HEK293 (cell line): ENCODE measurements at regions not wholly inside any gene's neighbourhood (a gene's known extent, or its start where the extent isn't known, plus 50 kb on each side); places are given as distances from the start of the nearest gene placed in this dataset.

Experiments
- CTCF ChIA-PET: fragments of 350-600 bp; formaldehyde crosslinking; extraction: SDS; loops from one replicate; lab custom pipeline; 2021; ENCODE audit warnings: antibody characterized with exemption; lab: Yijun Ruan, JAX
- POLR2A ChIA-PET: fragments of 300-600 bp; formaldehyde crosslinking; extraction: SDS; loops from one replicate; lab custom pipeline; 2020; ENCODE audit warnings: antibody characterized with exemption, inconsistent platforms; lab: Yijun Ruan, JAX
- H3K27ac ChIP-seq: fragments of 200-500 bp; sonication (Bioruptor generic); 2 replicates; pipeline ENCODE4 v1.5.1; 2014; ENCODE audit warnings: low read depth, low read length, control low read depth, inconsistent platforms; ENCODE audit errors: extremely low read depth
- H3K36me3 ChIP-seq, 2 experiments: fragments of 200-500 bp in 1 of 2; sonication (Bioruptor generic) in 1 of 2; 1 replicate in 1 of 2; 2 replicates in 1 of 2; pipeline ENCODE4 v1.5.1; 2014 to 2017; ENCODE audit warnings: inconsistent platforms in 2 of 2, low read length in 2 of 2; ENCODE audit not compliant: control insufficient read depth in 2 of 2, insufficient read depth in 1 of 2
- H3K4me1 ChIP-seq: fragments of 200-500 bp; sonication (Bioruptor generic); 2 replicates; pipeline ENCODE4 v1.5.1; 2014; ENCODE audit warnings: mild to moderate bottlenecking, low read length, inconsistent platforms; ENCODE audit not compliant: control insufficient read depth, insufficient read depth
- H3K4me3 ChIP-seq: 2 replicates; pipeline ENCODE4 v1.5.1; 2011; ENCODE audit warnings: low read depth, mild to moderate bottlenecking, control low read depth, low read length, moderate library complexity
- H3K9me3 ChIP-seq: fragments of 200-500 bp; sonication (Bioruptor generic); 2 replicates; pipeline ENCODE4 v1.5.1; 2014; ENCODE audit warnings: low read depth, low read length, inconsistent platforms; ENCODE audit not compliant: control insufficient read depth, insufficient read depth
- CTCF ChIP-seq: fragments of 450-650 bp; formaldehyde crosslinking; IDR thresholded peaks from 2 replicates; pipeline ENCODE4 v1.5.1; 2016; ENCODE audit warnings: missing biosample characterization, missing genetic modification characterization
- HOXC10 ChIP-seq: sonication (generic); formaldehyde crosslinking; IDR thresholded peaks from 2 replicates; pipeline ENCODE4 v1.8.1; 2023; ENCODE audit warnings: mild to moderate bottlenecking, missing genetic modification reagents
- IKZF3 ChIP-seq: fragments of 450-650 bp; IDR thresholded peaks from 2 replicates; pipeline ENCODE4 v1.5.0; 2018; ENCODE audit warnings: missing biosample characterization, mild to moderate bottlenecking, missing genetic modification characterization, moderate library complexity
- KLF7 ChIP-seq: fragments of 450-650 bp; formaldehyde crosslinking; IDR thresholded peaks from 2 replicates; pipeline ENCODE4 v1.5.1; 2016; ENCODE audit warnings: missing biosample characterization, missing genetic modification characterization, borderline replicate concordance
- KLF8 ChIP-seq: fragments of 450-650 bp; formaldehyde crosslinking; IDR thresholded peaks from 2 replicates; pipeline ENCODE4 v1.5.1; 2016; ENCODE audit warnings: missing biosample characterization, missing genetic modification characterization
- PRDM1 ChIP-seq: fragments of 450-650 bp; formaldehyde crosslinking; IDR thresholded peaks from 2 replicates; pipeline ENCODE4; 2016; ENCODE audit warnings: missing biosample characterization, missing genetic modification characterization
- SP7 ChIP-seq: fragments of 450-650 bp; formaldehyde crosslinking; IDR thresholded peaks from 2 replicates; pipeline ENCODE4 v1.5.1; 2016; ENCODE audit warnings: missing biosample characterization, missing genetic modification characterization
- TCF7L2 ChIP-seq: IDR thresholded peaks from 2 replicates; pipeline ENCODE4 v1.6.1; 2011; ENCODE audit warnings: low read depth, mild to moderate bottlenecking, inconsistent platforms, low read length, moderate library complexity, borderline replicate concordance
- ZBTB21 ChIP-seq: fragments of 450-650 bp; formaldehyde crosslinking; IDR thresholded peaks from 2 replicates; pipeline ENCODE4 v1.5.1; 2017; ENCODE audit warnings: missing biosample characterization, missing genetic modification characterization
- ZBTB44 ChIP-seq: fragments of 450-650 bp; IDR thresholded peaks from 2 replicates; pipeline ENCODE4 v1.5.1; 2018; ENCODE audit warnings: missing biosample characterization, mild to moderate bottlenecking, missing genetic modification characterization
- ZBTB8A ChIP-seq: fragments of 450-650 bp; formaldehyde crosslinking; IDR thresholded peaks from 2 replicates; pipeline ENCODE4 v1.5.1; 2016; ENCODE audit warnings: missing biosample characterization, missing genetic modification characterization
- ZNF114 ChIP-seq: fragments of 450-650 bp; formaldehyde crosslinking; IDR thresholded peaks from 2 replicates; pipeline ENCODE4 v1.5.0; 2017; ENCODE audit warnings: missing biosample characterization, missing genetic modification characterization
- ZNF146 ChIP-seq: fragments of 450-650 bp; formaldehyde crosslinking; IDR thresholded peaks from 2 replicates; pipeline ENCODE4 v1.5.1; 2016; ENCODE audit warnings: missing biosample characterization, missing genetic modification characterization
- ZNF175 ChIP-seq: fragments of 450-650 bp; formaldehyde crosslinking; IDR thresholded peaks from 2 replicates; pipeline ENCODE4 v1.5.1; 2016; ENCODE audit warnings: missing biosample characterization, missing genetic modification characterization
- ZNF2 ChIP-seq: fragments of 450-650 bp; formaldehyde crosslinking; IDR thresholded peaks from 2 replicates; pipeline ENCODE4 v1.5.1; 2016; ENCODE audit warnings: missing biosample characterization, missing genetic modification characterization
- ZNF202 ChIP-seq: fragments of 450-650 bp; formaldehyde crosslinking; IDR thresholded peaks from 2 replicates; pipeline ENCODE4 v1.5.1; 2016; ENCODE audit warnings: missing biosample characterization, missing genetic modification characterization, borderline replicate concordance
- ZNF214 ChIP-seq: fragments of 450-650 bp; formaldehyde crosslinking; IDR thresholded peaks from 2 replicates; pipeline ENCODE4 v1.5.1; 2017; ENCODE audit warnings: missing biosample characterization, mild to moderate bottlenecking, missing genetic modification characterization, borderline replicate concordance
- ZNF223 ChIP-seq: fragments of 450-650 bp; formaldehyde crosslinking; IDR thresholded peaks from 2 replicates; pipeline ENCODE4 v1.5.1; 2016; ENCODE audit warnings: missing biosample characterization, missing genetic modification characterization
- ZNF248 ChIP-seq: fragments of 450-650 bp; formaldehyde crosslinking; IDR thresholded peaks from 2 replicates; pipeline ENCODE4 v1.5.1; 2017; ENCODE audit warnings: missing biosample characterization, missing genetic modification characterization
- ZNF292 ChIP-seq: fragments of 450-650 bp; formaldehyde crosslinking; IDR thresholded peaks from 2 replicates; pipeline ENCODE4 v1.5.1; 2016; ENCODE audit warnings: low read depth, missing biosample characterization, missing genetic modification characterization, borderline replicate concordance
- ZNF324 ChIP-seq: fragments of 450-650 bp; formaldehyde crosslinking; IDR thresholded peaks from 2 replicates; pipeline ENCODE4 v1.5.1; 2016; ENCODE audit warnings: missing biosample characterization, missing genetic modification characterization
- ZNF362 ChIP-seq: fragments of 450-650 bp; formaldehyde crosslinking; IDR thresholded peaks from 2 replicates; pipeline ENCODE4 v1.5.1; 2016; ENCODE audit warnings: missing biosample characterization, missing genetic modification characterization
- ZNF529 ChIP-seq: fragments of 450-650 bp; formaldehyde crosslinking; IDR thresholded peaks from 2 replicates; pipeline ENCODE4 v1.5.1; 2017; ENCODE audit warnings: missing genetic modification characterization, missing biosample characterization; ENCODE audit not compliant: insufficient replicate concordance
- ZNF555 ChIP-seq: fragments of 450-650 bp; formaldehyde crosslinking; conservative IDR thresholded peaks from 2 replicates; pipeline ENCODE4 v1.5.1; 2017; ENCODE audit warnings: missing biosample characterization, mild to moderate bottlenecking, missing genetic modification characterization, inconsistent platforms
- ZNF624 ChIP-seq: fragments of 450-650 bp; formaldehyde crosslinking; IDR thresholded peaks from 2 replicates; pipeline ENCODE4 v1.5.1; 2017; ENCODE audit warnings: missing biosample characterization, missing genetic modification characterization
- ZNF626 ChIP-seq: fragments of 450-650 bp; sonication (Bioruptor Pico); formaldehyde crosslinking; IDR thresholded peaks from 2 replicates; pipeline ENCODE4 v1.5.1; 2018; ENCODE audit warnings: missing biosample characterization, missing genetic modification characterization, inconsistent platforms
- ZNF792 ChIP-seq: fragments of 450-650 bp; formaldehyde crosslinking; IDR thresholded peaks from 2 replicates; pipeline ENCODE4 v1.5.1; 2016; ENCODE audit warnings: missing biosample characterization, missing genetic modification characterization
- ZNF837 ChIP-seq: fragments of 450-650 bp; formaldehyde crosslinking; IDR thresholded peaks from 2 replicates; pipeline ENCODE4 v1.5.1; 2016; ENCODE audit warnings: missing biosample characterization, missing genetic modification characterization
- ZSCAN18 ChIP-seq: fragments of 450-650 bp; formaldehyde crosslinking; IDR thresholded peaks from 2 replicates; pipeline ENCODE4 v1.5.1; 2016; ENCODE audit warnings: missing biosample characterization, missing genetic modification characterization

- POLR2A ChIA-PET = no interaction called here
- Histone ChIP-seq H3K4me1 (no peaks in the 10 kb centered on the region), H3K36me3 (no peaks in the 10 kb centered on the region), H3K4me3 (no peak overlapping the region), H3K27ac (no peak overlapping the region), H3K9me3 (no peaks in the 10 kb centered on the region)
- TF ChIP-seq ZNF292 = no peak
- no peak for TF ChIP-seq ZNF324 (tag by site-specific recombination)
- no peak for TF ChIP-seq ZBTB44 (tag by site-specific recombination)
- TF ChIP-seq IKZF3 = no peak
- no peak for TF ChIP-seq ZNF2
- TF ChIP-seq KLF7 (tag by site-specific recombination) = no peak
- TF ChIP-seq KLF8 (tag by site-specific recombination) = no peak
- TF ChIP-seq ZNF624 (tag by site-specific recombination) = no peak
- TF ChIP-seq SP7 = no peak
- TF ChIP-seq ZNF114 (tag by site-specific recombination) = no peak
- no peak for TF ChIP-seq ZBTB8A (tag by site-specific recombination)
- no peak for TF ChIP-seq ZNF837 (tag by site-specific recombination)
- TF ChIP-seq ZBTB21 (tag by site-specific recombination) = no peak
- no peak for TF ChIP-seq ZNF202 (tag by site-specific recombination)
- CTCF ChIA-PET = no interaction called here
Observed at GRCh38 chr3:69591164-69591736, 148.0 kb upstream of the MITF start.

- CTCF ChIA-PET = interaction anchor here (0.7 kb wide), 1 partner anchor 59 kb away, joined by 4 read pairs; no protein-coding TSS in a partner anchor
- Histone ChIP-seq H3K27ac (no peak overlapping the region), H3K4me1 (no peaks in the 10 kb centered on the region)
- TF ChIP-seq ZNF202 (tag by site-specific recombination) (no peak), ZNF555 (tag by site-specific recombination) (no peak), ZSCAN18 (tag by site-specific recombination) (no peak), ZNF529 (tag by site-specific recombination) (no peak), ZNF146 (no peak), ZNF792 (tag by site-specific recombination) (no peak), ZNF362 (tag by site-specific recombination) (no peak), ZNF324 (tag by site-specific recombination) (no peak), ZNF175 (tag by site-specific recombination) (no peak), PRDM1 (tag by site-specific recombination) (no peak), CTCF (tag by site-specific recombination) (no peak), ZNF223 (no peak), ZNF248 (no peak), HOXC10 (CRISPR knock-in tag) (no peak), ZNF214 (tag by site-specific recombination) (no peak), ZNF626 (tag by site-specific recombination) (no peak), TCF7L2 (no peak)
- TF ChIP-seq, all 188 proteins: peak for 0
- Histone ChIP-seq H3K4me3 (no peak overlapping the region), H3K36me3 (no peaks in the 10 kb centered on the region), H3K9me3 (no peaks in the 10 kb centered on the region)
- POLR2A ChIA-PET = no interaction called here
Observed at GRCh38 chr3:69590111-69590510, 149.2 kb upstream of the MITF start.
